ENCODE measurements at regions not wholly inside any gene's neighbourhood (a gene's known extent, or its start where the extent isn't known, plus 50 kb on each side); places are given as distances from the start of the nearest gene placed in this dataset.

DNA sequence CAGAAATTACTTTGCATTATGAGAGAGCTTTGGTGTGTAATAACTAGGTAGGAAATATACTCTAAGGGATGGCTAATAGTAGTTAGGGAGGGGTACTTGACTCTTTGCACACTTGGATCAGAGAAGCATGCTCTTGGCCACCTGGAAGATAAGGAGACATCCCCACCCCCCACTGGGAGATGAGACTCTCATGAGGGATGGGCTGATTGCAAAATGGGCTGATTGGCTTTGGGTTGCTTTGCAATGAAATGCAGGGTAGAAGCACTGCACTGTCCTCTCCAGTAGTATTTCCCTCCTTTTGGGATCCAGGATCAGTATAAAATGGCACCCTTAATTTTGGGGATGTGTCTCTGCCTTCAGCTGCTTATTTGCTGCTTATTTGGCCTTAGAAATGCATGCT is 71.2 kb upstream of the EPS8L3 start:
- Mint-ChIP-seq H3K27ac (no peak overlapping the region), H3K36me3 (peaks cover 66% of the 10 kb centered on the region), H3K9me3 (peaks cover 62% of the 10 kb centered on the region), H3K27me3 (ENCODE audit: low read depth) (peaks cover 3% of the 10 kb centered on the region; the same call in 1 of the 2 replicates), H3K4me3 (peak overlapping the region; percentile 17; the same call in 1 of the 2 replicates), H3K4me1 (peaks cover 48% of the 10 kb centered on the region)
- DNase-seq (ENCODE audit: low spot score) (no peak), ATAC-seq (no peak)
- TF ChIP-seq ELF4 (CRISPR knock-in tag; IDR thresholded peaks at IDR 0.05; ENCODE audit: low read depth) (no peak), NFATC4 (CRISPR knock-in tag; IDR thresholded peaks at IDR 0.05) (no peak), CREM (CRISPR knock-in tag; IDR thresholded peaks at IDR 0.05) (no peak), NR1H2 (CRISPR knock-in tag; IDR thresholded peaks at IDR 0.05) (no peak)
- POLR2A ChIA-PET, result no interaction called here
- CTCF ChIA-PET, result interaction anchor here (1.3 to 2.5 kb wide), 2 partner anchors 149 to 195 kb away, joined by 4 to 13 read pairs; partner anchors contain the start of gene AHCYL1

DNA sequence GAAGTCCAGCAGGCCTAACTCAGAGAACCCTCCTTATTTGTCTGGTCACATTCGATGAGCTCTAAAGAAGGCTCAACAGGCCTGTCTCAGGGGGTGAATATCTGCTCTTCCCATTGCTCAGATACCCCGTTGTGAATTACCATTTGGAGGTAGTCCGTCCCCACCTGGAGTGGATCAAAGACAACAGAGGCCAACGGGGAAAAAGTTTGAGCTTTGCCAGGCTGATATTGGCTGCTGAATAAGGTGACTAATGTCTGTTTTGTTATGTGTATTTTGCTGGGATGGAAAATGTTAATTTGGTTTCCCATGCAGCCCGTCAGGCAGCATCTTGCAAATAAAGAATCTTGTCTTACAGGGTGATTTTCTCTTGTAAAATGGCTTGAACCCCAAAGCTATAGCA is 69.2 kb upstream of the EPS8L3 start:
- DNase-seq (ENCODE audit: low spot score) (no peak), ATAC-seq (peak; percentile 80)
- no peak for TF ChIP-seq JAZF1 (CRISPR knock-in tag; IDR thresholded peaks at IDR 0.05)
- TF ChIP-seq, protein P1, sequence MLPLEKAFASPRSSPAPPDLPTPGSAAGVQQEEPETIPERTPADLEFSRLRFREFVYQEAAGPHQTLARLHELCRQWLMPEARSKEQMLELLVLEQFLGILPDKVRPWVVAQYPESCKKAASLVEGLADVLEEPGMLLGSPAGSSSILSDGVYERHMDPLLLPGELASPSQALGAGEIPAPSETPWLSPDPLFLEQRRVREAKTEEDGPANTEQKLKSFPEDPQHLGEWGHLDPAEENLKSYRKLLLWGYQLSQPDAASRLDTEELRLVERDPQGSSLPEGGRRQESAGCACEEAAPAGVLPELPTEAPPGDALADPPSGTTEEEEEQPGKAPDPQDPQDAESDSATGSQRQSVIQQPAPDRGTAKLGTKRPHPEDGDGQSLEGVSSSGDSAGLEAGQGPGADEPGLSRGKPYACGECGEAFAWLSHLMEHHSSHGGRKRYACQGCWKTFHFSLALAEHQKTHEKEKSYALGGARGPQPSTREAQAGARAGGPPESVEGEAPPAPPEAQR (CRISPR knock-in tag; IDR thresholded peaks at IDR 0.05), result no peak
- TF ChIP-seq GRHL2 (CRISPR knock-in tag; IDR thresholded peaks at IDR 0.05; ENCODE audit: insufficient replicate concordance, severe bottlenecking), result no peak
- no peak for TF ChIP-seq ZNF317 (CRISPR knock-in tag; IDR thresholded peaks at IDR 0.05; ENCODE audit: borderline replicate concordance, low read depth)
- TF ChIP-seq ESRRA (CRISPR knock-in tag; IDR thresholded peaks at IDR 0.05; ENCODE audit: borderline replicate concordance), result no peak
- TF ChIP-seq ATF1 (CRISPR knock-in tag; IDR thresholded peaks at IDR 0.05), result no peak
- no peak for TF ChIP-seq SOX15 (CRISPR knock-in tag; IDR thresholded peaks at IDR 0.05)
- TF ChIP-seq, protein P2, sequence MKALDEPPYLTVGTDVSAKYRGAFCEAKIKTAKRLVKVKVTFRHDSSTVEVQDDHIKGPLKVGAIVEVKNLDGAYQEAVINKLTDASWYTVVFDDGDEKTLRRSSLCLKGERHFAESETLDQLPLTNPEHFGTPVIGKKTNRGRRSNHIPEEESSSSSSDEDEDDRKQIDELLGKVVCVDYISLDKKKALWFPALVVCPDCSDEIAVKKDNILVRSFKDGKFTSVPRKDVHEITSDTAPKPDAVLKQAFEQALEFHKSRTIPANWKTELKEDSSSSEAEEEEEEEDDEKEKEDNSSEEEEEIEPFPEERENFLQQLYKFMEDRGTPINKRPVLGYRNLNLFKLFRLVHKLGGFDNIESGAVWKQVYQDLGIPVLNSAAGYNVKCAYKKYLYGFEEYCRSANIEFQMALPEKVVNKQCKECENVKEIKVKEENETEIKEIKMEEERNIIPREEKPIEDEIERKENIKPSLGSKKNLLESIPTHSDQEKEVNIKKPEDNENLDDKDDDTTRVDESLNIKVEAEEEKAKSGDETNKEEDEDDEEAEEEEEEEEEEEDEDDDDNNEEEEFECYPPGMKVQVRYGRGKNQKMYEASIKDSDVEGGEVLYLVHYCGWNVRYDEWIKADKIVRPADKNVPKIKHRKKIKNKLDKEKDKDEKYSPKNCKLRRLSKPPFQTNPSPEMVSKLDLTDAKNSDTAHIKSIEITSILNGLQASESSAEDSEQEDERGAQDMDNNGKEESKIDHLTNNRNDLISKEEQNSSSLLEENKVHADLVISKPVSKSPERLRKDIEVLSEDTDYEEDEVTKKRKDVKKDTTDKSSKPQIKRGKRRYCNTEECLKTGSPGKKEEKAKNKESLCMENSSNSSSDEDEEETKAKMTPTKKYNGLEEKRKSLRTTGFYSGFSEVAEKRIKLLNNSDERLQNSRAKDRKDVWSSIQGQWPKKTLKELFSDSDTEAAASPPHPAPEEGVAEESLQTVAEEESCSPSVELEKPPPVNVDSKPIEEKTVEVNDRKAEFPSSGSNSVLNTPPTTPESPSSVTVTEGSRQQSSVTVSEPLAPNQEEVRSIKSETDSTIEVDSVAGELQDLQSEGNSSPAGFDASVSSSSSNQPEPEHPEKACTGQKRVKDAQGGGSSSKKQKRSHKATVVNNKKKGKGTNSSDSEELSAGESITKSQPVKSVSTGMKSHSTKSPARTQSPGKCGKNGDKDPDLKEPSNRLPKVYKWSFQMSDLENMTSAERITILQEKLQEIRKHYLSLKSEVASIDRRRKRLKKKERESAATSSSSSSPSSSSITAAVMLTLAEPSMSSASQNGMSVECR (CRISPR knock-in tag; IDR thresholded peaks at IDR 0.05; ENCODE audit: borderline replicate concordance), result no peak
- no peak for TF ChIP-seq CREM (CRISPR knock-in tag; IDR thresholded peaks at IDR 0.05)
- no peak for TF ChIP-seq GABPB1 (CRISPR knock-in tag; IDR thresholded peaks at IDR 0.05)
- TF ChIP-seq GTF2I (CRISPR knock-in tag; conservative IDR thresholded peaks at IDR 0.05), result no peak
- TF ChIP-seq NR2C2 (CRISPR knock-in tag; IDR thresholded peaks at IDR 0.05), result no peak
- no peak for TF ChIP-seq SMAD4 (CRISPR knock-in tag; IDR thresholded peaks at IDR 0.05)
- TF ChIP-seq, protein P3, sequence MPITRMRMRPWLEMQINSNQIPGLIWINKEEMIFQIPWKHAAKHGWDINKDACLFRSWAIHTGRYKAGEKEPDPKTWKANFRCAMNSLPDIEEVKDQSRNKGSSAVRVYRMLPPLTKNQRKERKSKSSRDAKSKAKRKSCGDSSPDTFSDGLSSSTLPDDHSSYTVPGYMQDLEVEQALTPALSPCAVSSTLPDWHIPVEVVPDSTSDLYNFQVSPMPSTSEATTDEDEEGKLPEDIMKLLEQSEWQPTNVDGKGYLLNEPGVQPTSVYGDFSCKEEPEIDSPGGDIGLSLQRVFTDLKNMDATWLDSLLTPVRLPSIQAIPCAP (CRISPR knock-in tag; IDR thresholded peaks at IDR 0.05), result no peak
- no peak for TF ChIP-seq ELF4 (CRISPR knock-in tag; IDR thresholded peaks at IDR 0.05; ENCODE audit: low read depth)
- peak overlapping the region; percentile 91 for H3K27ac Mint-ChIP-seq
- H3K4me3 Mint-ChIP-seq, result peak overlapping the region; percentile 54
- peaks cover 49% of the 10 kb centered on the region for H3K36me3 Mint-ChIP-seq
- peaks cover 3% of the 10 kb centered on the region; the same call in 1 of the 2 replicates for H3K27me3 Mint-ChIP-seq (ENCODE audit: low read depth)
- ChIA-PET CTCF (interaction anchor here (1.0 to 2.5 kb wide), 5 partner anchors 35 to 193 kb away, joined by 3 to 13 read pairs (median 3); partner anchors contain the start of gene AHCYL1), POLR2A (no interaction called here)
- H3K9me3 Mint-ChIP-seq, result peaks cover 48% of the 10 kb centered on the region
- peaks cover 48% of the 10 kb centered on the region for H3K4me1 Mint-ChIP-seq
